ENCODE measurements at regions not wholly inside any gene's neighbourhood (a gene's known extent, or its start where the extent isn't known, plus 50 kb on each side); places are given as distances from the start of the nearest gene placed in this dataset.

DNA sequence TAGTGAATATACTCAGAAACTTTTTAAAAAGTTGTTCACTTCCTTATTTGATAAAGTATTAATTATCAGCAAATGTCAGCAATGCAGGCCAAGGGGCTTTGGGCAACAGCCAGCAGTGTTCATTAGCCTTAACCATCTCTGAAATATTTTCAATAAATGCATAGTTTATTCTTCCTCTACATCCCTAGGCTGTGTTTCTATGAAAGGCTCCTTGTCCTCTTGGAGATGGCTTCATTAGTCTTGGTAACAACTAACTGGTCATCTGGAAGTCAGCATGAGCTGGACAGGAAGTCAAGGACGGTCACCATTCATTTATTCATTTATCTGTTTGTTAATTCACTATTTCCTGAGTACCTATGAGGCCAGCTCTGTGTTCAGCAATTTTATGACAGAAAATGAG is 124.0 kb upstream of the TMEM132D start:
- Histone ChIP-seq H3K4me3 (ENCODE audit: low read length) (no peak overlapping the region), H3K9ac (ENCODE audit: low read length) (no peak overlapping the region), H3K4me1 (ENCODE audit: control insufficient read depth, insufficient read depth, low read length) (no peaks in the 10 kb centered on the region), H3K27me3 (ENCODE audit: control insufficient read depth, insufficient read depth, low read length) (no peaks in the 10 kb centered on the region), H3K36me3 (ENCODE audit: control insufficient read depth, insufficient read depth, low read length) (no peaks in the 10 kb centered on the region), H3K27ac (ENCODE audit: low read depth, low read length) (no peak overlapping the region)

DNA sequence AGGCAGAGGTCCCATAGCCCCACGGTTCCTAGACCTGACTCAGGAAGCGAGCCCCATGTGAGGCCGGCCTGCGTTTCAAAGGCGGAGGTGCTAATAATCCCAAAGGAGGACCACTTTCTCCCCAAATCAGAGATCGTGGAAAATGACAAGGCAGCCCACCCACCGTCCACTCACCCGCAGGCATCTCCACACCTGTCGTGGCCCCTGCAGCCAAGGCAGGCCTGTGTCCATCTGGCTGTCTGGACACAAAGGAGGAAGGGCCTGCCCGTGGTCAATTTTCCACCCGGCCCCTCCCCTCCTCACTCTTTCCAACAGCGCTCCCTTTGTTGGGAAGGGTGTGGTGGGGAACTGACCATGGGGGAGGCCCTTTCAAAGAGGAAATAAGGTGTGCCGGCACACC is 125.3 kb upstream of the TMEM132D start:
- H3K9ac ChIP-seq (ENCODE audit: low read length), result no peak overlapping the region
- no peak overlapping the region for H3K27ac ChIP-seq (ENCODE audit: low read depth, low read length)
- H3K4me1 ChIP-seq (ENCODE audit: control insufficient read depth, insufficient read depth, low read length), result no peaks in the 10 kb centered on the region
- H3K36me3 ChIP-seq (ENCODE audit: control insufficient read depth, insufficient read depth, low read length), result no peaks in the 10 kb centered on the region
- no peak overlapping the region for H3K4me3 ChIP-seq (ENCODE audit: low read length)
- no peaks in the 10 kb centered on the region for H3K27me3 ChIP-seq (ENCODE audit: control insufficient read depth, insufficient read depth, low read length)

DNA sequence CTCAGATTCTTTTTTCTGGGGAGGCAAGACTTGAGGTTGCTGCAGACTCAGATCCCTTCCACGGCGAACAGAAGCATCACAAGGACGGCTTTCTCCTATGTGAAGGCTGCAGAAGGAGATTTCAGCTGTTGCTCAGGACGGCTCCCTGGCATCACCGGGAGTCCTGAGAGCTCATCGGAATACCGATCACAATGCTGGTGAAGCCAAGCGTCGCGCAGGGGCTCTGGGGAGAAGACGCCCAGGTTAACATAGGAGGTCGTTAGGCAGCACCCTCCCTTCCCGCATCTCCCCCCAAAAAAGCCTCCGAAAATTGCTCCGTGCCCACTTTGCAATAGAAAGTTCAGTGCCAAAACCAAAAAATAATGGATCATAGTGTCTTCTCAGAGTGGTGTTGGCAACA is 127.2 kb upstream of the TMEM132D start:
- Histone ChIP-seq H3K4me1 (ENCODE audit: control insufficient read depth, insufficient read depth, low read length) (no peaks in the 10 kb centered on the region), H3K4me3 (ENCODE audit: low read length) (no peak overlapping the region), H3K27me3 (ENCODE audit: control insufficient read depth, insufficient read depth, low read length) (no peaks in the 10 kb centered on the region), H3K36me3 (ENCODE audit: control insufficient read depth, insufficient read depth, low read length) (no peaks in the 10 kb centered on the region), H3K9ac (ENCODE audit: low read length) (no peak overlapping the region), H3K27ac (ENCODE audit: low read depth, low read length) (no peak overlapping the region)

DNA sequence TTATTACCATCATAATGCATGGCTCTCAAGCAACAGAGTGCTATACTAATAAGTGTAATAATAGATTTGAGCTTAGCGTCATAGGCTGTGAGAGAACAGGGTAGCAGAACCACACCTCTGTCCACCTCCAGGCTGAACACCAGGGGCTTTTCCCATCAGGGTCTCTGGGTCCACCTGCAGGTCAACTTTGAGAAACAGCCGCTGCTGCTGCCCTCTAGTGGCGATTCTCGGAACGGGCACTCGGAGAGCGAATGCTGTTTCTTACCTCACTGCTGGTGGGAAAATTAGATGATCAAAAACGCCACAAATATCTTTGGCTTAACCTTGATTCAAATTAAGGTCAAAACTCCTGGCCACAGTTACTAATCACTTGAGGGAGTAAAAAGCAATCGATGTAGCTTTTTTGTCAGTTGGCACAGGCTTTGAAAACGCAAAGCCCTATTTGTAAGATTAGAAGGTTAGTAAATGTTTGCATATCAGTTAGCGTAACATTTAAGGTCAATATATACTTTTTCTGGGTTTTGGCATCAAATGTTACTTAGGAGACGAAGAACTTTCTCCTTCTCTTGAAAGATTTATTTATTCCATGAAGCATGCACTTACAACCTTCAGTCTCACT is 127.9 kb upstream of the TMEM132D start:
- Histone ChIP-seq H3K27me3 (ENCODE audit: control insufficient read depth, insufficient read depth, low read length) (no peaks in the 10 kb centered on the region), H3K36me3 (ENCODE audit: control insufficient read depth, insufficient read depth, low read length) (no peaks in the 10 kb centered on the region), H3K4me1 (ENCODE audit: control insufficient read depth, insufficient read depth, low read length) (no peaks in the 10 kb centered on the region), H3K27ac (ENCODE audit: low read depth, low read length) (no peak overlapping the region), H3K4me3 (ENCODE audit: low read length) (no peak overlapping the region), H3K9ac (ENCODE audit: low read length) (no peak overlapping the region)

DNA sequence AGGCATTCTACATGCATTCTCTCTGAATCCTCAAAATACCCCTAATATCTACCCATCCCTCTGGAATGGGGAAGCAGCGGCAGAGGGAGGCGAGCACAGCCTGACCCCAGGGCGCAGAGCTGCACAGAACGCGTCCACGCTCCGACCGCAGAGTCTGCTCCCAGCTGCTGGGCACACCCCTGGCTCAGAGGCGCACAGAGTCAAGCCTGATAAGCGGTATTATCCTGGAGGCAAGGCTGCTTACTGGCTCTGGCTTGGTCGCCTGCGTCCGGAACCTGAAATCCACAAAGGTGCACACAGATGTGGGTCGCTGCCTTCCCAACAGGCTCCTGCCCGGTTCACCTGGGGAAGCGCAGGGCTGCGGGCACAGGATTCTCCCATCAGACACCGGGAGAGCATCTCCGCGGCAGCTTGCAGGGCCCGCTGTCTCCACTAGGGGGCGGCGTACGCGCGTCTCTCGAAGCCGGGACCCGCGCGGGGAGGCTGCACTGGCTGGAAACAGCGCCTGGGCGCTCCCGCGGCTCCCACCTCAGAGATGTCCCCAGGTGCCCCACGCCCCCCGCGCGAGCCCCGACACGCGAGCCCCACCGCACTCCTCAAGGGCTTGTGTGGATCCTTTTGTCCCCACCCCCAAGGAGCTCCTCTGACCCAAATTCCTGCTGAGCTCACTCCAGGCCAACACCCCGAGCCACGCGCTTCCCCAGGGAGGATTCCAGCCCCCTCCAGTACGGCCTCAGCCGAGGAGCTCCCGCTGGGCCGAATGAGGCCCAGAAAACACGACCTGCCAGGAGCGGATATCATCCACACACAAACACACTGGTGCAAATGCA is 120.1 kb upstream of the FZD10 start:
- Histone ChIP-seq H3K36me3 (ENCODE audit: control insufficient read depth, insufficient read depth, low read length) (no peaks in the 10 kb centered on the region), H3K4me1 (ENCODE audit: control insufficient read depth, insufficient read depth, low read length) (no peaks in the 10 kb centered on the region), H3K27me3 (ENCODE audit: control insufficient read depth, insufficient read depth, low read length) (peaks cover 3% of the 10 kb centered on the region), H3K27ac (ENCODE audit: low read depth, low read length) (no peak overlapping the region), H3K4me3 (ENCODE audit: low read length) (no peak overlapping the region), H3K9ac (ENCODE audit: low read length) (no peak overlapping the region)

DNA sequence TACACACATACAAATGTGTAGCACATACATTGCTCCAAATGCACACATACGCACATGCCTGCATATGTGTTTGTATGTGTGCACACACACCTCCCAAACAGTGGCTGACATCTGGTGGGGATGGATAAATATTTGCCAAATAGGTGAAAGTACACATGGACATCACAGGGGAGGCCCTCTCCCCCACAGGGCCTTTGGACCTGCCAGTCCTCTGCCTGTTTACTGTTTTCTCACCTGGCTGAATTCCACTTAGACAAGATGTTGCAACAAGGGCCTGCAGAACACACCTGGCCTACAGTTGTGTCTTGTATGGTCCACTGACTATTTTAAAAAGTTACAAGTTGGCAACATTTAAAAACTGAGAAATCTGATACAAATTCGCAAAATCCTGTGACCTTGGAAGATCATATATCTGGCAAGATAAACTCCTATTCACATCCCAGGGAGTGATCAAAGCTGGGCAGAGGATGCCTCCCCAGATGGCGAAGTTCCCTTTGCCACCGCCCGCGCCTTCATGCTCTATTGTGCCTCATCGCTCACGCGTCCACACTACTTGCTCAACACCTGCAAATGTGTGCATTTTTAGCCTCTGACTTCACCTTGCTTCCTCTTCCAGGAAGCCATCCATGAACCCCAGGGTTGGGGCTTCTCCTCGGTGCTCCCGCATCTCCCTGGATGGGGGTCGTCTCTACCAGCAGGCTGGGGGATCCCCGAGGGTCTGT is 118.4 kb upstream of the FZD10 start:
- no peaks in the 10 kb centered on the region for H3K4me1 ChIP-seq (ENCODE audit: control insufficient read depth, insufficient read depth, low read length)
- no peaks in the 10 kb centered on the region for H3K36me3 ChIP-seq (ENCODE audit: control insufficient read depth, insufficient read depth, low read length)
- no peak overlapping the region for H3K4me3 ChIP-seq (ENCODE audit: low read length)
- H3K27ac ChIP-seq (ENCODE audit: low read depth, low read length), result no peak overlapping the region
- peaks cover 3% of the 10 kb centered on the region for H3K27me3 ChIP-seq (ENCODE audit: control insufficient read depth, insufficient read depth, low read length)
- no peak overlapping the region for H3K9ac ChIP-seq (ENCODE audit: low read length)

DNA sequence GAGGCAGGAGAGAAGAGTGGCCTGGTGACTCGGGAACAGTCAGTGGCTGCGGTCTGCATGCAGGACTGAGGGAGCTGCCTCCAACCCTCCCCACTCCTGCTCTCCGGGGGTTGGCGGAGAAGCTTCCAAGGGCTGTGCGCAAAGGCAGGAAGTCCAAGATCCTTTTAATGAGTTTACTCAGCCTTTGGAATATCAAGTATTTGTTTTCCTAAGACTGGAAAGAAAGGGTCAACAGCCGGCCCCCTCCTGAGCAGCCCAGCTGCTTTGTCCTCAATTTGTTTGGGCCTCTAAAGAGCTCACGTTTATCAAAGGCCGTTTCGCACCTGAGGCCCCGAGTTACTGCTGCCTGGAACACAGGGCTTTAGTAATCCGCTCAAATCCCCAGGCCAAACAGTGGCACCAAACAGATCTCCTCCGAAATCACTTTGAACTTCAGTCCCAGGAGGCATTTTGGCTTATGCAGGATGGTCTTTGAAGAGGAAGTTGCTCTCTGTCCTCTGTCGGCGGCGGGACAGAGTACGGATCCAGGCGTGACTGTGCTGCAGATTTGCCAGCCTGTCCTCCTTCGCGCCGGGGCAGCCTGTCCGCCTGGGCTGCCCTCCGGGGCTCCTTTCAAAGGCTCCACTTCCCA is 117.2 kb upstream of the FZD10 start:
- no peaks in the 10 kb centered on the region for H3K36me3 ChIP-seq (ENCODE audit: control insufficient read depth, insufficient read depth, low read length)
- H3K4me3 ChIP-seq (ENCODE audit: low read length), result no peak overlapping the region
- H3K27me3 ChIP-seq (ENCODE audit: control insufficient read depth, insufficient read depth, low read length), result peaks cover 3% of the 10 kb centered on the region
- H3K27ac ChIP-seq (ENCODE audit: low read depth, low read length), result no peak overlapping the region
- H3K4me1 ChIP-seq (ENCODE audit: control insufficient read depth, insufficient read depth, low read length), result no peaks in the 10 kb centered on the region
- no peak overlapping the region for H3K9ac ChIP-seq (ENCODE audit: low read length)

DNA sequence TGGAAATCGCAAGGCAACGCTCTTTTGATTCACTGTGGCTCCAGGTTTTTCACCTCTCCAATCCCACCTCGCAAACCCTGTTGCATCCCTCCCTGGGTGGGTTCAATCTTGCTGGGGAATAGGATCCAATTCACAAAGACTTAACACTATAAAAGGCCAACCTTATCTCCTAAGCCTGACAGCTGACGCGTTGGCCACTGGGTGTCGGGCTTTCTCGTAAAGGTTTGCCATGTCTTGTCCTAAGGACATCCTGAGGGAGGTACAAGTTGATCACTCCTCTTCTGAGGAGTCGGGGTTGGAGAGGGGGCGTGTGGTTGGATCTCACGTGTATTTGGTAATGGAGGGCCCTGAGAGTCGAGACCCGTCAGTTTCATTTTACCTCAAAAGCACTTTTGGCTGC is 112.6 kb upstream of the FZD10 start:
- Histone ChIP-seq H3K27ac (ENCODE audit: low read depth, low read length) (no peak overlapping the region), H3K27me3 (ENCODE audit: control insufficient read depth, insufficient read depth, low read length) (no peaks in the 10 kb centered on the region), H3K9ac (ENCODE audit: low read length) (no peak overlapping the region)

DNA sequence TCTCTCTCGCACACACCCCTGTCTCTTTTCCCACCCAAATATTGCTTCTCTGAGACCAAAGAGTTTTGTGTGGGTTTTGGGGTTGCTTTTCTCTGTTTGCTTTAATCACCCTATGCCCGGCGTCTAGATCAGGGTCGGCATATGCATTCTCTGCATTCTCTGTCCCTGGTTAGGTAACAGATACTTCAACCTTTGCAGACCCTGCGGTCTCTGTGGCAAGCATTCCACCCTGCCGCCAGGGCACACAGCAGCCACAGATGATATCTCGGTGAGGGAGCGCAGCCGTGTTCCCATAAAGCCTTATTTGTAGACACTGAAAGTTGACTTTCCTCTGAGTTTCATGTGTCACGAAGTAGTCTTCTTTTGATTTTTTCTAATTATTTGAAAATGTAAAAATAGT is 110.4 kb upstream of the FZD10 start:
- H3K4me3 ChIP-seq (ENCODE audit: low read length), result no peak overlapping the region
- no peaks in the 10 kb centered on the region for H3K4me1 ChIP-seq (ENCODE audit: control insufficient read depth, insufficient read depth, low read length)
- H3K27me3 ChIP-seq (ENCODE audit: control insufficient read depth, insufficient read depth, low read length), result no peaks in the 10 kb centered on the region
- no peak overlapping the region for H3K27ac ChIP-seq (ENCODE audit: low read depth, low read length)
- H3K36me3 ChIP-seq (ENCODE audit: control insufficient read depth, insufficient read depth, low read length), result no peaks in the 10 kb centered on the region
- no peak overlapping the region for H3K9ac ChIP-seq (ENCODE audit: low read length)

More for the DNA sequence above, 112.6 kb upstream of the FZD10 start:
- no peaks in the 10 kb centered on the region for H3K4me1 ChIP-seq (ENCODE audit: control insufficient read depth, insufficient read depth, low read length)
- no peaks in the 10 kb centered on the region for H3K36me3 ChIP-seq (ENCODE audit: control insufficient read depth, insufficient read depth, low read length)
- H3K4me3 ChIP-seq (ENCODE audit: low read length), result no peak overlapping the region

DNA sequence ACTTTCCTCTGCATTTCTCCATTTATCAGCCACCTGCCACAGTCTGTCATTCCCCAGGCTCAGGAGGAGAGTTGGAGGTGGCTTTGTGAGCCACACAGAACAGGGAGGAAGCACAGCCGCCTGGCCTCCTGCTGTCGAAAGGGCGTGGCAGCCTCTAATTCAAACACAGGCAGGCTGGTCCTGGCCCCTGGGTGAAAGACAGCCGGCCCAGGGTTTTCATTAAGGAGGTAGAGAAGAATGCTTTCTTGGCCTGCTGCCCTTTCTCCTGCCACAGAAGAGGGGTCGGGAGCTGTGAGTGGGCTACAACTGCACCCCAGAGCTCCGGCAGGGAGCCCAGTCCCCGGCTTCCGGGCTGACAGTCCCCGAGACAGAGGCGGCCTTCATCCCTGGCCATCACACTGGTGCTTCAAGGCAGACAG is 108.6 kb upstream of the FZD10 start:
- Histone ChIP-seq H3K36me3 (ENCODE audit: control insufficient read depth, insufficient read depth, low read length) (no peaks in the 10 kb centered on the region), H3K4me3 (ENCODE audit: low read length) (no peak overlapping the region), H3K27ac (ENCODE audit: low read depth, low read length) (no peak overlapping the region), H3K27me3 (ENCODE audit: control insufficient read depth, insufficient read depth, low read length) (no peaks in the 10 kb centered on the region), H3K4me1 (ENCODE audit: control insufficient read depth, insufficient read depth, low read length) (no peaks in the 10 kb centered on the region), H3K9ac (ENCODE audit: low read length) (no peak overlapping the region)

DNA sequence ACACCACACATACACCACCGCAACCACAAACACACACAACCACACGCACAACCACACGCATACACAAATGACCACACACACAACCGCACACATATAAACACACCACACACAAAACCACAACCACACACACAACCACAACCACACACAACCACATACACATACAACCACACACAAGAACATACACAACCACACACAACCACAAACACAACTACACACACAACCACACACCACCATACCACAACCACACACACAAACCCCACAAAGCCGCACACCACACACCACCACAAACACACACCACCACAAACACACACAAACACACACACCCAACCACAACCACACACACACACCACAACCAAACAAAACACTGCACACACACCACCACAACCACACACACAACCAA is 107.5 kb upstream of the FZD10 start:
- no peak overlapping the region for H3K4me3 ChIP-seq (ENCODE audit: low read length)
- H3K36me3 ChIP-seq (ENCODE audit: control insufficient read depth, insufficient read depth, low read length), result no peaks in the 10 kb centered on the region
- no peak overlapping the region for H3K27ac ChIP-seq (ENCODE audit: low read depth, low read length)
- no peak overlapping the region for H3K9ac ChIP-seq (ENCODE audit: low read length)
- no peaks in the 10 kb centered on the region for H3K27me3 ChIP-seq (ENCODE audit: control insufficient read depth, insufficient read depth, low read length)
- H3K4me1 ChIP-seq (ENCODE audit: control insufficient read depth, insufficient read depth, low read length), result no peaks in the 10 kb centered on the region

DNA sequence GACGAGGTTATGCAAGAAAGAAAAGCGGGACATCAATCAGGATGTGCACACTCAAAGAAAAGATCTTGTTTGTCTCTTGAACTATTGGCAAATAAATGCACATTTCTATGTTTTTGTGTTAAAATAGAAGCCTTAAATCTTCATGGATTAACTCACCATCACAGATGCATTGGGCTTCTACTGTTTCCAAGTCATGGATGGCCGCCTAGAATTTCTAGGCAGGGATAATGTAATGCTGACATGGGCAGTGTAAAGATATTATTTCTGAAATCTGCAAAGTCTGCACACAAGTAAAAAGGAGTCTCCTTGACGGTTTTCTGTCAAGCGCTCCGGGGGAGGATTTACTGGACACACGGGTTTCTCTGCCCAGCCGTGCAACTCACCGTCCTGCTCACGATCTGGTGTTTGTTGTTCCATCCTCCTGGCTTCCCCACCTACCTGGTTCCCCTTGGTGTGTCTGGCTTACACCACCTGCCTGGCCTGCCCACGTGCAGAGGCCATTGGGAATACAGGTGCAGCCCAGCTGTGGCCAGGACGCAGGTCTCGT is 103.3 kb upstream of the FZD10 start:
- H3K27ac ChIP-seq (ENCODE audit: low read depth, low read length), result no peak overlapping the region
- no peaks in the 10 kb centered on the region for H3K36me3 ChIP-seq (ENCODE audit: control insufficient read depth, insufficient read depth, low read length)
- H3K27me3 ChIP-seq (ENCODE audit: control insufficient read depth, insufficient read depth, low read length), result no peaks in the 10 kb centered on the region
- no peak overlapping the region for H3K9ac ChIP-seq (ENCODE audit: low read length)
- no peaks in the 10 kb centered on the region for H3K4me1 ChIP-seq (ENCODE audit: control insufficient read depth, insufficient read depth, low read length)
- H3K4me3 ChIP-seq (ENCODE audit: low read length), result no peak overlapping the region
